Activated CD4-positive, alpha-beta T cell treated with anti-CD3 and anti-CD28 coated beads, Interleukin-2, amount 50 U/mL, for 1 hour (primary cell): ENCODE measurements at regions not wholly inside any gene's neighbourhood (a gene's known extent, or its start where the extent isn't known, plus 50 kb on each side); places are given as distances from the start of the nearest gene placed in this dataset.
"Not testable (repeated sequence)": the region's sequence is repeated elsewhere in the genome, so short reads cannot be mapped to it uniquely, and the experiment has no call there.

Experiments
- DNase-seq: peaks from one replicate; pipeline ENCODE4 v3.0.0-alpha.2; 2020

DNA sequence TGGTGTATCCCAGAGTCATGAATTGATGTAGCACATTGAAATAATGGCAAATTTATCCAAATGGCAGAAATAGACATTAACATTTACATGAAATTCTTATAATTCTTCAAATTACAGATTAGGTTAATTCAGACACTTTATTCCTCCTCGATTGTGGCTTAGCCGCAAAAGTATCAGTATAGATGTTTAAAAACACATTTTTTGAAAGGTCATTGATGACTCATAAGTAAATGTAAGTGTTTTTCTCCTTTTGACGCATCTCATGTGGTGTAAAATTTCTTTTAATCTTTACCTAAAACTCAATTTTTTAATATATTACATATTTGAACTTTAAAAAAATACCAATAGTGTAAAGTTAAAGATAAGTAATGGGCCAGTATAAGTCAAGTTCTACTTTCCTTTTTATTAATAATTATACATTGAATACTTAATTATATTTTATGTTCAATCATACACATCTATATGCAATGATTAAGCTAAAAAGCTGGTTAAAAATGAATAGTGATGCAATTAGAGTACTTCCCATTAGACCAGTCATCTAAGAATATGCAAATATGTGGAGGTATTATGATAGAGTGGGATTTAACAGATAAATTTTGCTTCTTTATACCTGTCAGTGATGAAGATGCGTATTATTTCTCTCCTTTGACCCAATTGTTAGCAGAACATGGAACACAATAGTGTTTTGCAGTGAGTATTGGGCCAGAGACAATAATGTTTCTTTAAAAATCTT, 678.1 kb upstream of the DPPA4 start:
- DNase-seq, result no peak

DNA sequence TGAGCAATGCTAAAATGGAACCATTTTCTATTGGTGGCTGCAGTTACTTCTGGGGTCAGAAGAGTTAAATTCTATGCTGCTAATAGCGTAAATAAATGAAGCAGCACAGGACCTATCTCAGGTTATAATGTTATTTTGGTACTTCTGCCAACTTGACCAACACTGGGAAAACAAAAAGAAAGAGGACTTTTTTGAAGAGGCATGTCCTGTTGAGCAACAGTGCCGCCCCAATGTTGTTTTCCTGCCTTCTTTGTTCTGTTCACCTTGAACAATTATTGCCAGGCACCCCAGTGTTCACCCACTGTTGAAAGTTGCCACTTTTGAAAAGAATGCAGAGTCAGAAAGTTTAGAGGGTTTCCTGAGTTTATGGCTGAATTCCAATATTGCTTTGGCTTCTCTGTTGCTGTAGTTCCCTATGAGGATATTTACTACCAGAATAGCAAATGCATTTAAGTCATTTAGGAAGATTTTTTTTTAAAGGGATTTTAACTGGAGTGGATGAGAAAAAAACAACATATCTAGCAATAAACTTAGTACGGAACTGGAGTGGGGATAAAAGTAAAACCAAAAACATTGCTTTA, 679.0 kb upstream of the DPPA4 start:
- DNase-seq, result no peak

DNA sequence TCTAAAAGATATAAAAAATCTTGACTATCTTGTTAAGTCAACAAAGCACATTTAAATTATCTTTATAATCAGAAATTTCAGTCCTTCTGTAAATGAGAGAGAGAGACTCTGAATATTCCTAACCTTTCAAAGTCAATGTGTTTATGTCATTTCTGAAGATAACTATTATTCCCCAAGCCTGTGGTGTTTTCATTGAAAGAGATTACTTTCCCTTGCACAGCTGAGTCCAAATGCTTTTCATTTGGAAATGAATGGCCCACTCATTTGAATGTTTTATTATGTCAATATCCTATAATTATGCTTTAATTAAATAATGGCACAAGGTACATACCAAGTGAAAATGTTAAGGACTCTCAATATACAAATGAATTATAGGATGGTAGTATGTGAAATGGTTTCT, 680.0 kb upstream of the DPPA4 start:
- no peak for DNase-seq

DNA sequence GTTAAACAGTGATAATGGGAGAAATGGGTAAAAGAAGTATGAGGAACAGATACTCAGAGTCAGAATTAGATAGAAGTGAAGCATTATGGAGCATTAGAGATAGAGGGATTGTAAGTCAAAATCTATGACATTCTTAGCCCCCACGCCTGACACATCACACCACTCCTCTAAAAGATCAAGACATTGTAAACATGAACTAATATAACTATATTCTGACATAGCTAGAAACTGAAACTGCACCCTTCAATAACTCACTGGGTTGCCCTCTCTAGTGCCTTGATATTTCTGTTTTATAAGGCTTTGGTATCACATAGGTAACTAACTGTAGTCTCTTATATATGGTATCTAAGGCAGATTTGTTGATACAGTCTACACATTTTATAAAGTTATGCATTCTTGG, 684.3 kb upstream of the DPPA4 start:
- no peak for DNase-seq

DNA sequence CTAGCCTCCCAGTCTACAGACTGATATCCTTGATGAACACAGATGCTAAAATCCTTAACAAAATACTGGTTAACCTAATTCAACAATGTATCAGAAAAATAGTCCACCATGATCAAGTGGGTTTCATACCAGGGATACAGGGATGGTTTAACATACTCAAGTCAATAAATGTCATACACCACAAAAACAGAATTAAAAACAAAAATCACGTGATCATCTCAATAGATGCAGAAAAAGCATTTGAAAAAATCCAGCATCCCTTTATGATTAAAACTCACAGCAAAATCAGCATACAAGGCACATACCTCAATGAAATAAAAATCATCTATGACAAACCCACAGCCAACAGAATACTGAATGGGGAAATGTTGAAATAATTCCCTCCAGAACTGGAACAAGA, 685.7 kb upstream of the DPPA4 start:
- not testable (repeated sequence) for DNase-seq

DNA sequence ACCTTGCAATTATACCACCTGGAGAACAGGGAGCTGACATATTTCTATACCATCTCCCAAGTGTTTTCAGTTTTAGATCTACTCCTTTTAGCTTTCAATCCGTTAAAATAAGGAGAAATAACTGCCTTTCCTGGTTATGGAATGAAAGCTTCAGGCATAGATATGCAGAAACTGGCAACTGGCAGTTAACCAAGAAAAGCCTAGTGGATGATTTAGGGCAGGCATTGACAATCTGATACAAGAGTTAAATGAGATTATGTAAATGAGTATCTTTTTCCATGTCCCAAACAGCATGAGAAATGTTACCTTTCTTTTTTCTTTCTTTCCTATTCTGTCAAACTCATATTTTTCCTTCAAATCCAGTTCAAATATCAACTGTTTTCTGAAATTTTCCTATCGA, 689.1 kb upstream of the DPPA4 start:
- DNase-seq, result no peak

DNA sequence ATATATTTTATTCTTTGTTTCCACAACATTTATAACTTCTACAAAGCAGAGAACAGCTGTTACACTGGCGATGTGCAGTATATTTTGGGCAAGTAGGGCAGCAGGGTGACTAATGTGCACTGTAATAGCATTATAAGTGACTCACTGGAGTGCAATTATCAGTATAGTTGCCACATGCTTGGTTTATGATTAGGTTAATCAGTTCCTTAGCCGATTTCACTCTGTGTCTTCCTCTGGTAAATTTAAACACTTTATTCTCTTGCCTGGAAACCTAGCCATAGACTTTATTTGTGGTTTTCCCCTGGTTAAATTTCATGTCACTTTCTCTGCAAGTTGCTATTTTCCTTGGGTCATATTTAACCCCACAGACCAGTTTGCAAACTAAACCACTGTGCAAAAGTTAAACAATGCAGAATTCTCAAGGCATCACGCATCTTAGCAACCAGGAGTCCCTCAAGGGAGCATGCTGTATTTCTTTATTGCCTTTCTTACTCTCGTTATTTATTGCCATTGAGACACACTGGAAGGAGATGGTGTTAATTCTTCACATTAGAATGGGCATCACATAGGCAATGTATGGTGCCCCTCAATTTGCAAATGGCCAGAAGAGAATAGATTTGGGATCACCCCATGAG, 690.2 kb upstream of the DPPA4 start:
- DNase-seq, result no peak

DNA sequence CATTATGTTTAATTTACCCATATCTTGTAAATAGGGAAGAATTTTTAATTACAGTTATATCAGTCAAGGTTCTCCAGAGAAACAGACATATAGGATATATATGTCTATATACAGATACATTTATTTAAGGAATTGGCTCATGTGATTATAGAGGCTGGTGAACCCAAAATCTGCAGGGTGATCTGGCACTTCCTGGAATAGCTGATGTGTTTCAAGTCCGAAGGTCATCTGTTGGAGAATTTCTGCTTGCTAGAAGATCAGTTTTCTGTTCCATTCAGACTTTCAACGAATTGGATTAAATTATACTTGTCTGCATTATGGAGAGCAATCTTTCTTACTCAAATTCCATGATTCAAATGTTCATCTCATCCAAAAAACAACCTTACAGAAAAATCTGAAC, 694.6 kb upstream of the DPPA4 start:
- DNase-seq, result no peak

DNA sequence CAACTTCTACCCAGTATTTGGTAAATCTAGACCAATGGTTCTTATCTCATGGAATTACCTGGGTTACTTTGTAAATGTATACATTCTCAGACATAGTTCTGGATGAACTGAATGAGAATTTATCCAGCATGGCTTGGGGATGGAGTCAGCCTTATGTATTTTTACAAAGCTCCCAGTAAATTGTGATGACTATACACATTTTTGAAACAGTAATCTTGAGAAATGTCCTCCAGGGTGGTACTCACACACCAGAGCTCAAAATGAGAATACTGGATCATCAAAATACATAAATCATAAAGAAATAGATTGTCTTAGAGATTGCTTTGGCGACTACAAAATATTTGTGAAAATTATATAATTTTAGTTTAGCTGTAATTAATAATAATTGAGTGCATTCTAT, 722.1 kb upstream of the DPPA4 start:
- no peak for DNase-seq

DNA sequence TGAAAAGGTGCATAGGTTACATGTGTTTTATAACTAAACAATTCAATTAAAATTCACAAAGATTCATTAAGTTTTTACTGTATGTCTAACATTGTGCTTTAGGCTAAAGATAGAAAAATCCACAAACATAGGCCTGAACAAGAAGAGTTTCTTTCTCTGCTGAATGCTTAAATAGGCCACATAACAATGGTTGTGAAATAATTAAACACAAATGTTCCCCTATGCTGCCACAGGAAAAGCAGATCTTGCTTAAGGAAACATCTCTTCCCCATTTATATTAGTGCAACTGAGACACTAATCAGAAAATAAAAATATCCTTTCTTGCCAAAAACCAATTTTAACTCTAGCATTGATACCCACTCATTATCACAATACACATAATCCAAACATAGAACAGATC, 725.4 kb upstream of the DPPA4 start:
- DNase-seq, result no peak

DNA sequence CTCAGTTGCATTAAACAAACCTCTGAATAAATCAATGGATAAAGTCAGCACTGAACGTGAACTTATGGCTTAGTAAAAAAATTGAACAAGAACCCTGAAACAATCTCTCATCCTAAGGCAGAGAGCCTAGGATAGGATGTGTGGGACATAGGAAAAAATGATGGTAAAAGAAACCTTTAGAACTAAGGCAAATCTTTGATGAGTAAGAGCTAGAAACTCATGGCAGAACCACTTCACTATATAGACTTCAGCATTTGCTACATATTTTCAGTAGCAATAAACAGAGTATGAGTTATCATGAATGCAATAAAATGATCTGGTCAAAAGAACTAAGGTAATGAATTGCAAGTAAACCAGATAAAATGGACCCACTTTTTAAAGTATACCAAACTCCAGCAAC, 725.8 kb upstream of the DPPA4 start:
- no peak for DNase-seq

DNA sequence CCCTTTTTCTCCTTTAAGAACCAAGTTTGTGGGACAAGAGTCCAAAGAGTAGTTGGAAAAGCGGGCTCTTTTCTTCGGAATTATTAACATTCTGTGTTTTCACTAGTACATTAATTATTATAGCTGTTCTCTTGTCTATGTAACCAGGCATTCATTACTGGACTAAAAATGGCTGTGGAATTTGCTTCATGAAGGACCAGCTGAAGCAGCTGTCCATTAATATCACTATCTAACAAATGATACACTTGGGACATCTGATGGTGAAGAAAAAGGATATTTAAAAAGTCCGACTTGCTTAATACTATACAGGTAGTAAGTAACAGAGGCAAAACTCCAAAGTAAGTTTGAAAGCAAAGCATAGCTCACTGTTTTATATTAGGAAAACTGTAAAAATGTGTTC, 728.9 kb upstream of the DPPA4 start:
- DNase-seq, result no peak

DNA sequence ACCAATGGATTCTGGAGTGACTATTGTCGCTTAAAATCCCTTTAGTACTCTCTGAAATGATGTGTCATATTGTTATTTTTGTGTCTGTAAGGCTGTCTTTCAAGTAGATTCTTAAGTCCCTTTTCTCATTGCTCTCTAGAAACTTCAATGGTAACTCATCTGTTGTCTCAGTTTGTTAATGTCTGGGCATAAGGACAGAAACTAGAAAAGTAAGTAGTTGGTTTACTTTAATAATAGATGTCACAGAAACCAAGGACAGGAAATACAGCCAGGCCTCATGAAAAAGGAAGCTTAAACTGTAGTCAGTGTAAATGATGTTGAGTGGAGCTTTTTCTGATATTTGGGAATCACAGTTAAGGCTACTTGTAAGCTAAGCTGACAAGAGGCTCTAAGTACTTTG, 730.2 kb upstream of the DPPA4 start:
- DNase-seq, result no peak

DNA sequence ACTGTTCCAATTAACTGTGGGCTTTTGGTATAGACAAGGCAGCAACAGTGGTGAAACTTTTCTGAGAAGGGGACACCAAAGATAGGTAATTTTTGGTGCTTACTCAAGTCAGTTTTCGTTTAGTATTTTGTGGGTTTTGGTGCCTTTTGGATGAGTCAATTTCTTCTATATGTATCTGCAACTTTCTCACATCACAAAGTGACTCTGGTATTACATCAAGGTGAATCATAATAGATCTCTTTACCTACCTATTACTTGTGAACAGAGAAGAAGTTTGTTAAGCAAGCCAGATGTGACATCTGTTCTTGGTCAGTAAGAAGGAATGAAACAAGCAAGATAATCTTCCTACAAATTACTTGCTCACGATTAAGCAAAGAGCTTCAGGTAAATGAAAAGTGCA, 732.4 kb upstream of the DPPA4 start:
- no peak for DNase-seq

DNA sequence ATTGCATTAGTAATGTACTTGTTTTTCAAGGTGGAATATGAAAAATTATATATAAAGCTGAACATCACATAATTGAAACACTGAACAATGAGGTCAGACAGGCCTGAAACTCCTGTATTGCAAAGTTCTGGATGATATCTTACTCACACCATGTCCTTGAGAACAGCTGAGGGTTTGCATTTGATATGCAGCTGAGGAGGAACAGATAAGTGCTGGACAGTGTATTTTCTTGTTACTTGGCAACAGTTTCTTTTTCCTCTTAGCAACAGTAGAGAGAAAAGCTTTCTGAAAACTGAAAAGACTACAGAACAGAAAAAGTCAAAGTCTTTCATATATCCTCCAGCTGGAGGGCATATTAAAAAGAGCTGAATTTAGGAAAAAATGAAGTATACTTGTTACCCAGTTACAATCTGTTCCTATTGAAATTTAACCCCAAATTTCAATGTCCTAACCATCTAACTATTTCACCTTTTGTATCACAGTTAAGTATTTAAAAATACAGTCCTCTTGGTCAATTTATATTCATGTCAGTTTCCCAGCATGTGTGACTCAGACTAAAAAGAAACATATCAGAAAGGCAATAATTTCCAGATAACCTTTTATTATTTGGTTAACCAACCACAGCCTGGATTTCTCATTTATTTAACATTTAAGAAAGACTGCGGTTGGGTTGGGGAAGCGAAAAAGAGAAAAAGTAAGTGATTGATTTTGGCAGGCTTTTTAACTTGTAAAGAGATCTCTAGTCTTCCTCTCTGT, 733.0 kb upstream of the DPPA4 start:
- no peak for DNase-seq

DNA sequence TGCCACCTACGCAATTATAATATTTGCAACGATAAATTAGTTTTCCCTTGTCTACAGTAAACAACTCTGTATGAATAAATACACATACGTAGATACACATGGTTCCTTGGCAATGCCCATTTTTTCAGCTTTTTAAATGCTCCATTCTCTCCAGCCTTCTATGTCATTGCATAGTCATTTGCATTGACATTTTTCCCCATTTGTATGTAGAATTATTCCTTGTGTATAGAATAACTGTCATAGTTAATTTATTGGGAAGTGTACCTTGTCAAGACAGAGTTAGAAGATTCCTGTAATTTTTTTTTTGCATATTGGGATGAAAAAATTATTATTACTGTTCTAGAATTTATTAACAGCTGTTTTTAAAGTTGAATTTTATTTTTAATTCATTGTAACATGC, 736.7 kb upstream of the DPPA4 start:
- no peak for DNase-seq

DNA sequence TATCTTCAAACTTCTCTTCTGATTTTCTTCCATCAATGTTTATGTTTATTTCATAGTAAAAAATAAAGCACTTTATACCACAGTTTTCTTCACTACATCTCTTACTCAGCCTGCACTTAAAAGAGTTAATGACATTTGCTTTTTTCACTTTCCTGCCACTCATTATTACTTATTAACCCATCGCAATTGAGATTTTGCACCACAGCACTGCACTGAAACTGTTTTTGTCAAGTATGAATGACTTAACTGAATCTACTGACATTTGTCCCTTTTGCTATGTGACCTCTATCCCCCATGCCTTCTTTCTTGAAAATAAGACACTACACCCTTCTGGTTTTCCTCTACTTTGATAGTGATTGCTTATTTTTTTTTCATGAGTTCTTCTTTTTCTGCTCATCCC, 739.7 kb upstream of the DPPA4 start:
- DNase-seq, result no peak

DNA sequence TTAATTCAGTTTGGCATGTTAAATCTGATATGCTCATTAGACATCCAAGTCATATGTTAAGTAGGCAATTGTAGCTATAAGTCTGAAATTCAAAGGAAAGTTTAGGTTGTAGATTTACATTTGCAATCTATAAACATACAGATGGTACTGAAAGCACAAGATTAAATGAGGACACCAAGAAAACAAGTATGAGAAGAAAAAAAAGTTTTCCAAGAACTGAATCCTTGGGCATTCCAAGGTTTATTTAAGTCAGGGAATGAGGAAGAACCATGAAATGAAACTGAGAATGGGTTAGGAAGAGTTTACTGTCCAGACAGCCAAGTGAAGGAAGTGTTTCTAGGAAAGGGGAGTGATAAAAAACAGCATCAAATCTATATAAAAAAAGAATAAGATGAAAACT, 756.1 kb upstream of the DPPA4 start:
- no peak for DNase-seq

DNA sequence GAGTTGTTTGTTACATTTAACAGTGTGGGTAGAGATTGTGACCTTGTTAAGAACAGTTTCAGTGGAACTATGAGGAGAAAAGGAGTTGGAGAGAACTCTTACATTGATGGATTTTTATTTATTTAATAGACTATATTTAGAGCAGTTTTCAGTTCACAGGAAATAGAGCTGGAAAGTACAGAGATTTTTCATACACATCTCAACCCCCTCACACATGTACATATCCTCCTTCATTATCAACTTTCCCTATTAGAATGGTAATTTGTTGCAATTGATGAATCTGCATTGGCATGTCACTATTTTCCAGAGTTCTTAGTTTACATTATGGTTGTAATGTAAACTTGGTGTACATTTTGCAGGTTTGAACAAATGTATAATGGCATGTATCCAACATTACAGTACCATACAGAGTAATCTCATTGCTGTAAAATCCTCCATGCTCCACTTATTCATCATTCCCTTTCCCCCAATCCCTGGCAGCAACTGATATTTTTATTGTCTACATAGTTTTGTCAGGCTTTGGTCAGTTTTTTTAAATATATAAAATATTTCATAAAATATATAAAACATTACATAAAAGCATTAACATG, 756.6 kb upstream of the DPPA4 start:
- DNase-seq, result no peak

DNA sequence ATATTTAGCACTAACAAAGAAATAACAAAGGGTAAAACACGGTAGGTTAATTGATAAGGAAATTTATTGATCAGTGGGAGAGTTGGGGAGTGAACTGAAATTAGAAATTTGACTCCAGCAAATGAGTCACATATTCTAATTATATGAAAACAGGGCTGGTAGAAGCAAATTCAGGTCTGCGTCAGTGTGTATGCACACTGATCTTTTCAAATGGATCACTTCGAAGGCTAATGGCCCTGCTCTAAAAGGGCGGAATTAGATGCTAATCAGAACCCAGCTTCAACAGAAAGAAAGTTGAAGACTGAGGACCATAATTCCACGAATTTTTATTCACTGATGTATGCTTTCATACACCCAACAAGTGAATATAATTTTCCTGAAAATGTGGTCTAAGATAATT, 762.4 kb upstream of the DPPA4 start:
- no peak for DNase-seq

DNA sequence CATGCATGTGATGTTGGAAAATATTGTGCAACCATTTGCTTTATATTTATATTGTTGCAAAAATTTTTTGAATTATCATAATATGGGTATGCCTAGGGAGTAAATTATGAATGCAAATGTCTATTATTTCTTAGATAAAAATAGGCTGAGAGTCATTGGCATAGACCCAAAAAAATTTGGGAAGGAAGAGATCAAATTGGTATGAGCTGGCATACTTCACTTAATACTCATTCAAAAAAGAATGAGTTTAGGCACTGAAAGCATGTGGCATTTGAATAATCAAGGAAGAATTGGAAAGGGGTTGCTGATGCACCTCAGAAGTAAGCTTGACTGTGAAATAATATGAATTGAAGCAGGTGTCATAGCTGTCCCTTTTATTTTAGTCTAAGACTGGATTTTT, 764.0 kb upstream of the DPPA4 start:
- no peak for DNase-seq

DNA sequence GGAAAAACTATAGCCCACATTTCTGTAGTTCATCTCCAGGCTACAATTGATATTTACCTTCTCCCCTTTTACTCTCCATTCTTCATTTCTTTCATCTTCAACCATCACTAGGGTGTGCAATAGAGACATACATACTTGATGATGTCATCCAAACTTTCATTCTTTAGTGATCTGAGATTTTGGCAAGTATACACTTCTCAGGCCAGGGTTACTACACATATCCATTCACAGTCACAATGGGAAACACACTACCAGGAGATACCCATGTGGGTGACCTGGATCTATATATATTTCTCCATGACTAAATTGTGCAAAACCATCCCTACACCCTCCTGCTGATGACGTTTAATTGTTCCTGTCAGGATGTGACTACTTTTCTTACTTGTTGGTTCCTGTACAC, 769.5 kb upstream of the DPPA4 start:
- DNase-seq, result no peak

DNA sequence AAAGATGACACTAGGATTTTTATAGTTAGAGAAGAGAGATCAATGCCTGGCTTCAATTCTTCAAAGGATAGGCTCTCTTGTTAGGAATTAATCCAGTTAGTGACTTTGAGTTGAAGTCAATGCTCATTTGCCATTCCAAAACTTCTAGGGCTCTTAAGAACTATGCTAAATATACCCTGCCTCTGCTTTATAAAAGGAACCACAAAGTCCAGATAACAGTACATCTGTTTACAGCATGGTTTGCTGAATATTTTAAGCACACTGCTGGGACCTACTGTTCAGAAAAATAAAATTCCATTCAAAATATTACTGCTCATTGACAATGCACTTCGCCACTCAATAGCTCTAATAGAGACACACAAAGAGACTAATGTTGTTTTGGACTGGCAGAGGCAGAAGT, 786.6 kb upstream of the DPPA4 start:
- DNase-seq, result no peak

DNA sequence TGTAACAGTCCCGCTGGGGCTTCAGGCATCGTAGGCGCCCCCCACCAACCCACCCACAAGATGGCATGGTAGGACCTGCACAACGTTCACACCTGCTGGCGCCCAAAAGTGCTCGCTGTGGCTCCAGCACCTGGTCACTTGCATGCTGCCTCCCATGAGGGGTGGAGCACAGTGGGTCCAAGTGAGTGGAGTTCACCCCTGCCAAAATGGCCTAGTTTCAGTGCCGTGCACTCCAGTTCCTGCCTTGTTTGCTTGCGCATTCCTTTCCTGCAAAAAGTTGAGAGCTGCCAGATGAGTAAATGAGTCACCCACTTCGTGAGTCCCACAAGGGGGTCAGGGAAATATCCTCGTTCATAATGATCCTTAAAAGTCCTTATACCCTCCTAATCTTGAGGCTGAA, 788.7 kb upstream of the DPPA4 start:
- DNase-seq, result no peak
